CMK (cell line): ENCODE measurements at regions not wholly inside any gene's neighbourhood (a gene's known extent, or its start where the extent isn't known, plus 50 kb on each side); places are given as distances from the start of the nearest gene placed in this dataset.
A peak's percentile ranks its signal among the peaks of the same experiment; 100 is the strongest.

Experiments
- DNase-seq: peaks from one replicate; pipeline ENCODE4 v3.0.0-alpha.2; 2010; ENCODE audit warnings: low read depth

DNA sequence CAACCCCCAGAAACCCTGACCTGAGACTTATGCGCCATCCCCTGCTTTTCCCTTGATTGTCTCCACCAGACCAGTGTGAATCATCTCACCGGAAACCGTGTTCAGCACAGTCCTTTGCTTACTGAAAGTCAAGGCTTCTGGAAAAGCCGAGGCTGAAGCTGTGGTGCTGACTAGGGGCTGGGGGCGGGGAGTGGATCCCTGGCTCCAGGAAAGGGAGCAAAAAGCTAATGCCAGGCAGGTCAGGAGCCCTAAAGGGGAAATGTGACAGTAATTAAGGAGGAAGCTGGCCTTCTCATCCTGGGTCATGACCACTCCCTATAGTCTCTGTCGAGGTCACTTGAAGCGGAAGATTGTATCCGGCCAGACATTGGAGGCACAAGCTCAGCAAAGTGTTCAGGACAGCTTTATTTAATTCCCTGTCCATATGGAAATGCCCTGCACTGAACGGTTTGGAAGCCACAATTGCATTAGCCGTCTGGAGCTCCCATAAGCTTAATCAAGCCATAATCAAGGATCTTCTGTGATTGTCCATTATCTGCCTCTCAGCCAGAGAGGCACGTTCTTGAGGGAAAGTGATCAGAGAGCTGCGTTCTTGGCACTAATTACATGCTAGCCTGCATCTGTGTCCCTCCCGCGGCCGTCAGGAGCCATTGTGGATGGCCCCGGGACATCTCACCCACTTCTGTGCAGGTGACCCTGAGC lies 403.6 kb downstream of the RRAGC start:
- no peak for DNase-seq

- no peak for DNase-seq
These were observed 404.7 kb downstream of the RRAGC start for GRCh38 chr1:38454749-38455441.

- peak; percentile 38 for DNase-seq
These were observed 405.3 kb downstream of the RRAGC start for GRCh38 chr1:38454236-38454635.

DNA sequence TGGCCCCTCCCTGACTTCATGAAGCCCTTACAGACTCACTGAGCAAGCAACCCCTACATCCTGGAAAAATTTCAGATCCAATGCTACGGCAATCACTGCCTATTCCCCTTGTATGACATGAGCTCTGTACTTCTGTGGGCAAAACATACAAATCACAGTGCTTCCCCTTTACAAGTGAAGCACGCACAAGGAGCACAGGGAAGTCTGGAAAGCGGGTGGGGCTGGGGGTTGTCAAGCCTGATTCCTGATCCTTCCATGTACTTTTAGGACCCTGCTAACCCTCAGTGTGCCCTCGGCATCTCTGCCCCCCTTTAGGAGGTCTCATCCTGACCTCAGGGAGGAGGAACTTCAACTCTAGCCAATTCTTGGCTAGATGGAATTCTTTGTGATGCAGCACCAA lies 405.7 kb upstream of the POU3F1 start:
- DNase-seq, result no peak

DNA sequence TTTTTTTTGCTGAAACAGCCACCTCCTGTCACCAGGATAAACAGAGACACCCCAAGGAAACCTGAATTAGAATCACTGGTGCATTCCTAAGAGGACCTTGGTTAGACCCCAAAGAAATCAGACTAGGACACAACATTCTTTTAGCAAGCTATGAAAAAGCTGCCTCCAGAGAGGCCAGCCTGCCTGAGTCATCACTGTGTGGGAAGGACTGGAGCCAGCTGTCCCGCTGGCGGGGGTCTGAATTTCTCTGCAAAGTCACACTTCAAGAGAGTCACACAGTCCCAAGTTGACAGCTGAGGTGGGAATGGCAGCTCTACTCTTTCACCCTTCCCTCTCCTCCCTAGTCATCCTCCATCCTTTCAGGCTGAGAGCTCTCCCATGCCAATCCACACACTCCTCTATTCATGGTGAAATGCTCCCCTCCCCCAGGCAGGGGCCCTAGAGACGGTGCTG lies 405.0 kb upstream of the POU3F1 start:
- no peak for DNase-seq

GRCh38 chr1:38448893-38449292 lies 402.3 kb upstream of the POU3F1 start:
- no peak for DNase-seq

- no peak for DNase-seq
These were observed 400.3 kb upstream of the POU3F1 start for GRCh38 chr1:38446936-38447335.

- no peak for DNase-seq
These were observed 398.3 kb upstream of the POU3F1 start for GRCh38 chr1:38444770-38445442.

GRCh38 chr1:38444311-38444710 lies 397.7 kb upstream of the POU3F1 start:
- DNase-seq, result no peak

- no peak for DNase-seq
These were observed 393.8 kb upstream of the POU3F1 start for GRCh38 chr1:38440402-38440801.

DNA sequence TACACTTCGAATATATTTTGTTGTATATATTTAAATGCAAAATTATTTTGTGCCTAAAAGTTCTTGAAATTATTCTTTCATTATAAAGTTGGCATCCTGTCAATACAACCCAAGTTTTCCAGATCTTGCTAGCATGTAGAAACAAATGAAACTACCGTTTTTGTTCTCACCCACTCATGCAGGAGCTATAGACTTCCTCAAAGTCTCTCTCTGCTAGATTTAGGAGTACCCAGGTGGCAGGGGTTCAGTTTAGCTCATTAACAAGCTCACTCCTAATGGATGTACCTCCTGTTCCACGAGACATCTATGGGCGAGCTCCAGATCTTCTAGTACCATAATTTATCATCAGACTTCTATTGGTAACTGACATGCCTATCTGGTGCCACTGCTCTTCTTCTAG lies 390.2 kb upstream of the POU3F1 start:
- DNase-seq, result no peak

GRCh38 chr1:38436006-38436405 lies 389.4 kb upstream of the POU3F1 start:
- DNase-seq, result no peak

- DNase-seq, result no peak
These were observed 386.6 kb upstream of the POU3F1 start for GRCh38 chr1:38433084-38433722.

DNA sequence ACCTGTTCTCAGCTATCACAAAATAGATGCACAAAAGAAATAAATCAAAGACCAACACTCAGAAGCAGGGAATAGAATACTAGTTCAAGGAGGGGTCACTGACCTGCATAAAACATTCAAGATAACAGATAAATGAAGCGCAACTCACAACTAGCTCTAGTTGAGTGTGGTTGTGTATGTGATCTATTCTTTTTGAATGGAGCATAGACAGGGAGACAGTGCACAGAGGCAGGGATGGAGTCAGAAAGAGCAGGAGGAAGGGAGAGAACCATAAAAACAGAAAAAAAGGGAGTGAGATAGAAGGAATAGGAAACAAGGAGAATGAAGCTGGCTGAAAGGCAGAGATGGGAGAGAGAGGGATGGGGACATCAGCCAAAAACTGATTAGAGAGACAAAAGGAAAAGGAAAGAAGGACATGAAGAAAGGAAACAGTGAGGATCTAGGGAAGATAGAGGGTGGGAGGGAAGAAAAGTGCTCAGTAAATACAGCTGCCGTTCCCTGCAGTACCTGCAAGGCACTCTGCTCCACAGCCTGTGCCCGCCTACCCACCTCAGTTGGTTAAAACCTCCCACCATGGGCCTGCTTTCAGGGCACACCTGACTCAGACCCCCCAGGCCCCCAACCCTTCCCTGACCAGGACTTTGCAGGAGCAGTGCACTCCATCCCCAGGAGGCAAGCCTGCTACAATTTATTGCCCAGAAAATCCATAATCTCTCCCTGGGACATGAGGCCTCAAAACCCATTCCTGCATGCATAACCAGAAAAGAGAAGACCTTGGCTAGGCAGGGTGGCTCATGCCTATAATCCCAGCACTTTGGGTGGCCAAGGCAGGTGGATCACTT lies 385.2 kb upstream of the POU3F1 start:
- no peak for DNase-seq

- DNase-seq, result no peak
These were observed 384.4 kb upstream of the POU3F1 start for GRCh38 chr1:38430949-38431348.

GRCh38 chr1:38424677-38425076 lies 378.1 kb upstream of the POU3F1 start:
- no peak for DNase-seq

DNA sequence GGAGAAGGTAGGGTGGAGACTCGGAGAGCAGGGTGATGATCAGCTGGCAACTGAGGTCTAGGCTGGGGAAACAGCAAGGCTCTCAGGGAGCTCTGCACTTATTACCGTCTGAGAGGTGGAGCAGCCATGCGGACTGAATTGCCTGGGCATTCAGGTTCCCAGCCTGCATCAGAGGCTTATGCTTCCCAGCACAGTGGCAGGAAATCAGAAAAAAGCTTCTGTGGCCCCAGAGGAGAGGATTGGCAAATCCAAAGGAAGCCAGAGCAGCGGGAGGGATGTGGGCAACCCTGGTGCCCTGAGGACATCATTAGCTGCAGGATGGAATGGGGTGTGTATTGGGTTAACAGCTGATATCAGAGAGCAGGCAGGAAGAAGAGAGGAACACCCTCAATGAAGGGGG lies 374.1 kb upstream of the POU3F1 start:
- no peak for DNase-seq

DNA sequence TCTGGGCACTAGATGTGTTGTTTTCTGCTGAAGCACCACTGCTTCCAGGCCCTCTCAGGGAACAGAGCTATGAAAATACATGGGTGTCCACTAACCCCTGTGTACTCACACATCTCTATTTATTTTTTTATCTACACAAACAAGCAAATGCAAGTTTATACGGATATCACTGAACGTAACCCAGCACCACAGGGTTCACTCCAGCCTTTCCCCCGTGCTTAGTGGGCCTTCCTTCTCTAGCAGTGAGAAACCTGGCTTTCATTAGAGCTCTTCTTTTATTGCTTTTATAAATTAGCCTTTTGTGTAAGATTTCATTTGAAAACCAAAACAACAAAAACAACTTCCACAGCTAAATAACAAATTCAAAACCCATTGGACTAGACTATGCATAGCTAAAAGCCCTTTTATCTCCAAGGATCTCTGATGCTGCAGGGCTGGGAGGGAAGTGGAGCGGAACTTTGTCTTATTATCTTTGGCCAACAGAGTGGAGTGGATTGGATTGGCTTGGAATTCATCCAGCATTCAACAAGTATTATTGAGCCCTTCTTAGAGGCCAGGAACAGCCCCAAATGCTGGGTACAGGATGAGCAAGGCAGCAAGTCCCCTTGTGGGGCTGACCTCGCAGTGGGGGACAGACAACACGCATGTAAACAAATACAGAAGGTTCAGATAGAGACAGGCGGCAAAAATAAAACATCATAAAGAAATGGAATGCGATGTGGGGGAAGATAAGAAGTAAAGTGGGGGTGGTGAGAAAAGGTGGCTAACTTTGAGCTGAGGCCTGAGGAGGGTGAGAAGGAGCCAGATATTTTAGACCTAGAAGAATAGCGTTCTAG lies 371.8 kb upstream of the POU3F1 start:
- peak; percentile 32 for DNase-seq

DNA sequence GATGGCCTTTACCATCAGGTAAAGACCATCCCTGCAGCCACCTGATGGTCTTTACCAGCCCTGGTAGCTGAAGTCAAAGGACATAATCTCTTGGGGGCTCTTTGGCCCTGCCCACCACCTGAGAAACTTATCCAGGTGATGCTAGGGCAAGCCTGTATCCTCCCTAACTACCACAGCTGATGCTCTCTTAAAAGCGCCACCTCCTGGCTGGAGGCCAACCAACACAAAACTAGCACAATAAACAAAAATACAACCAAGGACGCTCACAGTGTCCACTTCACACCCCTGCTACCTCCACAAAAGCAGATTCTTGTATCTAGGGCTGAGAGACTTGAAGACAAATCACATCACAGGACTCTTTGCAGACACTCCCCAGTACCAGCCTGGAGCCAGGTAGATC lies 357.1 kb upstream of the POU3F1 start:
- DNase-seq, result no peak

- DNase-seq, result no peak
These were observed 355.7 kb upstream of the POU3F1 start for GRCh38 chr1:38402230-38402815.

DNA sequence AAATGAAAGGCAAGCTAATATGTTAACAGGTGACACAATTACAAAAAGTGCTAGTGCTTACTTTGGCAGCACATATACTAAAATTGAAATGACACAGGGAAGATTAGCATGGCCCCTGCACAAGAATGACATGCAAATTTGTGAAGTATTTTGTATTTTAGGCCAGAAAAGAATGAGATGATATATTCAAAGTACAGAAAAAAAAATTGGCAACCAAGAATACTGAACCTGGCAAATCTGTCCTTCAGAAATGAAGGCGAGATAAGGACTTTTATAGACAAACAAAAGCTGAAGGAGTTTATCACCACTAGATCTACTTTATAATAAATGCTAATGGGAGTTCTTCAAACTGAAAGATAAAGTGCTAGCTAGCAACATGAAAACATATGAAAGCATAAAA lies 350.0 kb upstream of the POU3F1 start:
- DNase-seq, result no peak
